Suprapubic skin (tissue), 4 donors: ENCODE measurements at regions not wholly inside any gene's neighbourhood (a gene's known extent, or its start where the extent isn't known, plus 50 kb on each side); places are given as distances from the start of the nearest gene placed in this dataset.
A peak's percentile ranks its signal among the peaks of the same experiment; 100 is the strongest.
"Not testable (repeated sequence)": the region's sequence is repeated elsewhere in the genome, so short reads cannot be mapped to it uniquely, and the experiment has no call there.

ENCODE experiments used
- DNase-seq, 2 donors: peaks; one replicate each; pipeline ENCODE4 v3.0.0-alpha.2; 2019; ENCODE audit warnings: low spot score in 2 of 2
- H3K27ac ChIP-seq: fragments of 200-600 bp; sonication (generic); one replicate; pipeline ENCODE4 v1.5.1; 2019
- H3K27me3 ChIP-seq: fragments of 200-600 bp; sonication (generic); one replicate; pipeline ENCODE4 v1.5.1; 2019
- H3K36me3 ChIP-seq: fragments of 200-600 bp; sonication (generic); one replicate; pipeline ENCODE4 v1.5.1; 2019
- H3K4me1 ChIP-seq: fragments of 200-600 bp; sonication (generic); one replicate; pipeline ENCODE4 v1.5.1; 2019
- H3K4me3 ChIP-seq: fragments of 200-600 bp; sonication (generic); one replicate; pipeline ENCODE4 v1.5.1; 2019; ENCODE audit warnings: mild to moderate bottlenecking
- H3K9me3 ChIP-seq: fragments of 200-600 bp; sonication (generic); one replicate; pipeline ENCODE4 v1.5.1; 2019
- CTCF ChIP-seq, 2 donors: fragments of 200-600 bp in 1 of 2; fragments of 450-650 bp in 1 of 2; sonication (generic) in 1 of 2; IDR thresholded peaks; one replicate each; pipeline ENCODE4 v1.5.1; 2016 to 2019; ENCODE audit warnings: antibody characterized with exemption in 2 of 2, mild to moderate bottlenecking in 1 of 2, moderate library complexity in 1 of 2
- EP300 ChIP-seq: sonication (generic); formaldehyde crosslinking; IDR thresholded peaks from one replicate; pipeline ENCODE4 v1.6.1; 2017; ENCODE audit warnings: antibody characterized with exemption
- POLR2A ChIP-seq, 2 donors: fragments of 450-650 bp; IDR thresholded peaks; one replicate each; pipeline ENCODE4 v1.6.1; 2017; ENCODE audit warnings: antibody characterized with exemption in 2 of 2, mild to moderate bottlenecking in 2 of 2, moderate library complexity in 2 of 2
- POLR2AphosphoS5 ChIP-seq, 3 donors: sonication (generic); formaldehyde crosslinking; IDR thresholded peaks; one replicate each; pipeline ENCODE4 v1.6.1; 2017; ENCODE audit warnings: antibody characterized with exemption in 3 of 3
- WGBS: methylation state at CpG from one replicate; pipeline ENCODE4 v1.1.5; 2018; 5-methylcytosine and 5-hydroxymethylcytosine counted together

- peaks cover 3% of the 10 kb centered on the region for H3K4me1 ChIP-seq
- H3K9me3 ChIP-seq: no peaks in the 10 kb centered on the region
- peaks cover 5% of the 10 kb centered on the region for H3K27me3 ChIP-seq
- peak in 1 of 2 donors; percentile 23 for DNase-seq
- TF ChIP-seq POLR2A (IDR thresholded peaks at IDR 0.05): no peak
- no peak for TF ChIP-seq CTCF (IDR thresholded peaks at IDR 0.05)
- TF ChIP-seq POLR2AphosphoS5 (IDR thresholded peaks at IDR 0.05): no peak
- TF ChIP-seq EP300: no peak
- WGBS: 91% methylated on average over 11 of the region's 11 CpGs
- no peak overlapping the region for H3K4me3 ChIP-seq
- H3K36me3 ChIP-seq: no peaks in the 10 kb centered on the region
- no peak overlapping the region for H3K27ac ChIP-seq
Observed at GRCh38 chr2:8611700-8612099, 70.2 kb upstream of the ID2 start.

- peaks cover under 1% of the 10 kb centered on the region for H3K4me1 ChIP-seq
- H3K36me3 ChIP-seq: no peaks in the 10 kb centered on the region
- H3K4me3 ChIP-seq: no peak overlapping the region
- DNase-seq: no peak
- no peak overlapping the region for H3K27ac ChIP-seq
- H3K9me3 ChIP-seq: no peaks in the 10 kb centered on the region
- H3K27me3 ChIP-seq: peaks cover 5% of the 10 kb centered on the region
- TF ChIP-seq EP300 (no peak), CTCF (IDR thresholded peaks at IDR 0.05) (no peak), POLR2AphosphoS5 (IDR thresholded peaks at IDR 0.05) (no peak), POLR2A (IDR thresholded peaks at IDR 0.05) (no peak)
- 84% methylated on average over 7 of the region's 7 CpGs for WGBS
Observed at GRCh38 chr2:8612734-8613179, 69.1 kb upstream of the ID2 start.

GRCh38 chr2:8613207-8613999 is 68.5 kb upstream of the ID2 start:
- H3K4me3 ChIP-seq, H3K27me3 ChIP-seq, H3K9me3 ChIP-seq, H3K27ac ChIP-seq, H3K36me3 ChIP-seq, H3K4me1 ChIP-seq: not testable (repeated sequence)
- WGBS: 95% methylated on average over 8 of the region's 8 CpGs
- DNase-seq: peak in 1 of 2 donors; percentile 45

- no peak overlapping the region for H3K4me3 ChIP-seq
- H3K9me3 ChIP-seq: no peaks in the 10 kb centered on the region
- DNase-seq: peak in 1 of 2 donors; percentile 40
- no peaks in the 10 kb centered on the region for H3K4me1 ChIP-seq
- no peaks in the 10 kb centered on the region for H3K36me3 ChIP-seq
- H3K27me3 ChIP-seq: peaks cover 5% of the 10 kb centered on the region
- WGBS: 84% methylated on average over 3 of the region's 4 CpGs
- no peak overlapping the region for H3K27ac ChIP-seq
- TF ChIP-seq EP300 (no peak), CTCF (IDR thresholded peaks at IDR 0.05) (no peak), POLR2AphosphoS5 (IDR thresholded peaks at IDR 0.05) (no peak), POLR2A (IDR thresholded peaks at IDR 0.05) (no peak)
Observed at GRCh38 chr2:8614646-8615045, 67.2 kb upstream of the ID2 start.

GRCh38 chr2:8615252-8615575 is 66.6 kb upstream of the ID2 start:
- Histone ChIP-seq H3K4me3 (no peak overlapping the region), H3K27me3 (peaks cover 5% of the 10 kb centered on the region), H3K9me3 (no peaks in the 10 kb centered on the region), H3K36me3 (no peaks in the 10 kb centered on the region), H3K4me1 (no peaks in the 10 kb centered on the region), H3K27ac (no peak overlapping the region)
- DNase-seq: peak in 1 of 2 donors; percentile 58
- no peak for TF ChIP-seq EP300
- no peak for TF ChIP-seq CTCF (IDR thresholded peaks at IDR 0.05)
- no peak for TF ChIP-seq POLR2AphosphoS5 (IDR thresholded peaks at IDR 0.05)
- TF ChIP-seq POLR2A (IDR thresholded peaks at IDR 0.05): no peak
- WGBS: 93% methylated on average over 6 of the region's 6 CpGs
